ENCODE measurements at regions not wholly inside any gene's neighbourhood (a gene's known extent, or its start where the extent isn't known, plus 50 kb on each side); places are given as distances from the start of the nearest gene placed in this dataset.

- peak; percentile 2 for DNase-seq
Observed at GRCh38 chr18:24530630-24531111, 70.2 kb downstream of the HRH4 start.

GRCh38 chr18:24534271-24534670 lies 73.8 kb downstream of the HRH4 start:
- DNase-seq, result no peak

- no peak for DNase-seq
Observed at GRCh38 chr18:24534737-24535136, 74.3 kb downstream of the HRH4 start.

GRCh38 chr18:24535527-24536295 lies 75.3 kb downstream of the HRH4 start:
- no peak for DNase-seq

- DNase-seq, result no peak
Observed at GRCh38 chr18:24536326-24536725, 75.9 kb downstream of the HRH4 start.

- no peak for DNase-seq
Observed at GRCh38 chr18:24536834-24537233, 76.4 kb downstream of the HRH4 start.

GRCh38 chr18:24538414-24539264 lies 78.2 kb downstream of the HRH4 start:
- DNase-seq, result no peak

GRCh38 chr18:24539866-24540617 lies 79.6 kb downstream of the HRH4 start:
- DNase-seq, result no peak

GRCh38 chr18:24540896-24541295 lies 80.5 kb downstream of the HRH4 start:
- no peak for DNase-seq

- no peak for DNase-seq
Observed at GRCh38 chr18:24543086-24543794, 82.8 kb downstream of the HRH4 start.

GRCh38 chr18:24543795-24544498 lies 83.5 kb downstream of the HRH4 start:
- peak; percentile 55 for DNase-seq

- DNase-seq, result no peak
Observed at GRCh38 chr18:24544949-24545348, 84.5 kb downstream of the HRH4 start.

- no peak for DNase-seq
Observed at GRCh38 chr18:24545651-24546050, 85.2 kb downstream of the HRH4 start.

GRCh38 chr18:24546307-24546706 lies 85.9 kb downstream of the HRH4 start:
- DNase-seq, result no peak

- no peak for DNase-seq
Observed at GRCh38 chr18:24548583-24548982, 88.1 kb downstream of the HRH4 start.

GRCh38 chr18:24552218-24552617 lies 91.8 kb downstream of the HRH4 start:
- no peak for DNase-seq

- DNase-seq, result no peak
Observed at GRCh38 chr18:24553571-24554285, 93.3 kb downstream of the HRH4 start.

GRCh38 chr18:24558403-24558802 lies 98.0 kb downstream of the HRH4 start:
- no peak for DNase-seq

- DNase-seq, result no peak
Observed at GRCh38 chr18:24559526-24559925, 99.1 kb downstream of the HRH4 start.

GRCh38 chr18:24560511-24560981 lies 100.1 kb downstream of the HRH4 start:
- DNase-seq, result no peak

GRCh38 chr18:24561369-24561965 lies 101.0 kb downstream of the HRH4 start:
- DNase-seq, result no peak
